Neural progenitor cell (in vitro differentiated cells): ENCODE measurements at regions not wholly inside any gene's neighbourhood (a gene's known extent, or its start where the extent isn't known, plus 50 kb on each side); places are given as distances from the start of the nearest gene placed in this dataset.
"Not testable (repeated sequence)": the region's sequence is repeated elsewhere in the genome, so short reads cannot be mapped to it uniquely, and the experiment has no call there.

ENCODE experiments used
- CTCF ChIP-seq: fragments of 200-600 bp; sonication (generic); IDR thresholded peaks from 2 replicates; pipeline ENCODE4 v1.5.1; 2017; ENCODE audit warnings: antibody characterized with exemption, mild to moderate bottlenecking
- EZH2 ChIP-seq: fragments of 200-600 bp; sonication (generic); IDR thresholded peaks from 2 replicates; pipeline ENCODE4 v1.6.1; 2017; ENCODE audit warnings: antibody characterized with exemption, mild to moderate bottlenecking, moderate library complexity

DNA sequence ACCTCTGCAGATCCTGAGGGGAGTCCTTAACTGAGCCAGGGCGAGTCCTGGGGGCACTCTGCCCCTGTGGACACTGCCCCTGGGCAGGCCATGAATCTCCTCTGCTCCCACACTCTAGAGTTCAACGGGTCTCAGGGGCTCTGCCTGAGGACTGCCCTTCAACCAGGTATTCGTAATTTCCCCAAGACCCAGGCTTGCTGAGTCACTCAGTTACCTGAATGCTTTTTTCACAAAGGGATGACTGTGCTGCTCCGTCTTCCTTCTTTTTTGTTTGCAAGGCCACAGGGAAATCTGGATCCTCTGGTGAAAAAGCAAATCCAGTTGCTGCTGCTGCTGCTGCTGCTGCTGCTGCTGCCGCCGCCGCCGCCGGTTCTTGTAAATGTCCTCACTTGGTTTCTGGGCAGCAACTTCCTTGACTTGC is 157.2 kb upstream of the FAM20C start:
- TF ChIP-seq CTCF, EZH2: not testable (repeated sequence)
